ENCODE measurements at regions not wholly inside any gene's neighbourhood (a gene's known extent, or its start where the extent isn't known, plus 50 kb on each side); places are given as distances from the start of the nearest gene placed in this dataset.

GRCh38 chr9:135377431-135377830 is 102.2 kb upstream of the PPP1R26 start:
- H4K5ac ChIP-seq (ENCODE audit: low read depth, low read length), result no peak overlapping the region
- no peaks in the 10 kb centered on the region for H3K9me1 ChIP-seq (ENCODE audit: insufficient read depth, low read length)
- ChIA-PET POLR2A (ENCODE audit: unreplicated experiment) (no interaction called here), CTCF (no interaction called here)
- dilution Hi-C loops (cut with HindIII; ENCODE audit: low sequenced_read_pairs, unreplicated experiment), result no loop called here
- ATAC-seq (ENCODE audit: low read depth), result no peak
- H3K4ac ChIP-seq (ENCODE audit: low read depth, low read length), result no peak overlapping the region
- no peak overlapping the region for H3K23ac ChIP-seq (ENCODE audit: low read depth, low read length)
- H3K27me3 ChIP-seq (ENCODE audit: control insufficient read depth, insufficient read depth, low read length), result no peaks in the 10 kb centered on the region; the same call in 1 of the 2 replicates
- H3K27ac ChIP-seq (ENCODE audit: insufficient read depth, low read length), result no peak overlapping the region
- no peak overlapping the region for H2AK5ac ChIP-seq (ENCODE audit: low read depth, low read length)
- no peak overlapping the region for H2BK15ac ChIP-seq (ENCODE audit: low read depth, low read length)
- no peaks in the 10 kb centered on the region for H3K4me1 ChIP-seq (ENCODE audit: control insufficient read depth, insufficient read depth, low read length)
- in situ Hi-C loops (cut with MboI; ENCODE audit: low sequenced_read_pairs), result no loop called here
- H2BK120ac ChIP-seq (ENCODE audit: low read depth, low read length), result no peak overlapping the region
- H3K18ac ChIP-seq (ENCODE audit: low read depth, low read length), result no peak overlapping the region
- no peaks in the 10 kb centered on the region for H3K36me3 ChIP-seq (ENCODE audit: control insufficient read depth, insufficient read depth, low read length)
- H3K14ac ChIP-seq (replicated peaks; ENCODE audit: low read depth, low read length), result no peak overlapping the region
- H3K56ac ChIP-seq (ENCODE audit: extremely low read depth, insufficient read depth, low read length), result no peak overlapping the region
- DNase-seq, result no peak
- no peak overlapping the region for H4K91ac ChIP-seq (ENCODE audit: insufficient read depth, low read depth, low read length)
- intact Hi-C loops (cut with micrococcal nuclease), result no loop called here
- H3K9me3 ChIP-seq (ENCODE audit: control insufficient read depth, insufficient read depth, low read length), result peaks cover 18% of the 10 kb centered on the region
- no peak overlapping the region for H2AK9ac ChIP-seq (replicated peaks; ENCODE audit: low read depth, low read length, poor library complexity)
- 80% methylated on average over 1 of the region's 12 CpGs; no CpG with 5 or more reads in 1 of the 2 experiments for WGBS, 2 experiments (ENCODE audit: extremely low coverage in 2 of 2, insufficient read length in 1 of 2)
- H3K79me1 ChIP-seq (ENCODE audit: low read depth in 1 of 2, low read length in 2 of 2), result no peaks in the 10 kb centered on the region
- no TSS peak for BruUV-seq (replicated peaks)
- no peak overlapping the region for H2BK20ac ChIP-seq (ENCODE audit: low read depth, low read length)
- TF ChIP-seq CHD1 (IDR thresholded peaks at IDR 0.05; ENCODE audit: low read depth, low read length) (no peak), POLR2A (IDR thresholded peaks at IDR 0.05; ENCODE audit: low read depth, low read length) (no peak), MXI1 (IDR thresholded peaks at IDR 0.05; ENCODE audit: borderline replicate concordance, low read depth, low read length) (no peak), RCOR1 (IDR thresholded peaks at IDR 0.05; ENCODE audit: insufficient replicate concordance, low read length) (no peak), ELK1 (IDR thresholded peaks at IDR 0.05; ENCODE audit: borderline replicate concordance, low read depth, low read length) (no peak), MAFK (IDR thresholded peaks at IDR 0.05; ENCODE audit: low read depth, low read length) (no peak), USF2 (IDR thresholded peaks at IDR 0.05; ENCODE audit: low read depth, low read length) (no peak), FOS (IDR thresholded peaks at IDR 0.05; ENCODE audit: low read depth, low read length) (no peak), RAD21 (IDR thresholded peaks at IDR 0.05; ENCODE audit: low read length) (no peak), SMC3 (IDR thresholded peaks at IDR 0.05; ENCODE audit: low read depth, low read length) (no peak), CEBPB (IDR thresholded peaks at IDR 0.05; ENCODE audit: low read depth, low read length) (no peak), MAZ (IDR thresholded peaks at IDR 0.05; ENCODE audit: borderline replicate concordance, low read depth, low read length) (no peak)
- TF ChIP-seq, protein P1, sequence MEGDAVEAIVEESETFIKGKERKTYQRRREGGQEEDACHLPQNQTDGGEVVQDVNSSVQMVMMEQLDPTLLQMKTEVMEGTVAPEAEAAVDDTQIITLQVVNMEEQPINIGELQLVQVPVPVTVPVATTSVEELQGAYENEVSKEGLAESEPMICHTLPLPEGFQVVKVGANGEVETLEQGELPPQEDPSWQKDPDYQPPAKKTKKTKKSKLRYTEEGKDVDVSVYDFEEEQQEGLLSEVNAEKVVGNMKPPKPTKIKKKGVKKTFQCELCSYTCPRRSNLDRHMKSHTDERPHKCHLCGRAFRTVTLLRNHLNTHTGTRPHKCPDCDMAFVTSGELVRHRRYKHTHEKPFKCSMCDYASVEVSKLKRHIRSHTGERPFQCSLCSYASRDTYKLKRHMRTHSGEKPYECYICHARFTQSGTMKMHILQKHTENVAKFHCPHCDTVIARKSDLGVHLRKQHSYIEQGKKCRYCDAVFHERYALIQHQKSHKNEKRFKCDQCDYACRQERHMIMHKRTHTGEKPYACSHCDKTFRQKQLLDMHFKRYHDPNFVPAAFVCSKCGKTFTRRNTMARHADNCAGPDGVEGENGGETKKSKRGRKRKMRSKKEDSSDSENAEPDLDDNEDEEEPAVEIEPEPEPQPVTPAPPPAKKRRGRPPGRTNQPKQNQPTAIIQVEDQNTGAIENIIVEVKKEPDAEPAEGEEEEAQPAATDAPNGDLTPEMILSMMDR (conservative IDR thresholded peaks at IDR 0.05; ENCODE audit: low read depth, low read length), result no peak
- H2AFZ ChIP-seq (replicated peaks; ENCODE audit: low read length, poor library complexity), result no peak overlapping the region
- H2BK5ac ChIP-seq (ENCODE audit: low read depth, low read length, poor library complexity, severe bottlenecking), result no peak overlapping the region
- H3K9ac ChIP-seq (ENCODE audit: low read depth, low read length), result no peak overlapping the region
- H4K20me1 ChIP-seq (ENCODE audit: insufficient read depth, low read length), result no peaks in the 10 kb centered on the region
- H3K4me2 ChIP-seq (ENCODE audit: low read depth, low read length), result no peak overlapping the region
- H3K4me3 ChIP-seq (ENCODE audit: insufficient read depth, low read depth, low read length), result no peak overlapping the region
- no peak overlapping the region for H4K8ac ChIP-seq (ENCODE audit: low read depth in 2 of 2, low read length in 2 of 2)

Measured in IMR-90 (cell line).